ENCODE measurements at regions not wholly inside any gene's neighbourhood (a gene's known extent, or its start where the extent isn't known, plus 50 kb on each side); places are given as distances from the start of the nearest gene placed in this dataset.
A peak's percentile ranks its signal among the peaks of the same experiment; 100 is the strongest.

- Mint-ChIP-seq H3K4me3 (no peak overlapping the region), H3K27me3 (peaks cover 4% of the 10 kb centered on the region), H3K9me3 (no peaks in the 10 kb centered on the region), H3K4me1 (no peaks in the 10 kb centered on the region), H3K36me3 (no peaks in the 10 kb centered on the region), H3K27ac (no peak overlapping the region)
- DNase-seq: no peak
- CTCF ChIA-PET: no interaction called here
Observed at GRCh38 chr5:68450245-68450852, 234.8 kb downstream of the PIK3R1 start.

- Mint-ChIP-seq H3K27ac (no peak overlapping the region), H3K36me3 (no peaks in the 10 kb centered on the region), H3K27me3 (peaks cover 4% of the 10 kb centered on the region), H3K4me1 (no peaks in the 10 kb centered on the region), H3K4me3 (no peak overlapping the region), H3K9me3 (no peaks in the 10 kb centered on the region)
- CTCF ChIA-PET: no interaction called here
- DNase-seq: no peak
Observed at GRCh38 chr5:68452286-68452685, 236.7 kb downstream of the PIK3R1 start.

- Mint-ChIP-seq H3K27me3 (peaks cover 4% of the 10 kb centered on the region), H3K36me3 (no peaks in the 10 kb centered on the region), H3K9me3 (no peaks in the 10 kb centered on the region), H3K4me3 (no peak overlapping the region), H3K27ac (no peak overlapping the region), H3K4me1 (peaks cover 14% of the 10 kb centered on the region)
- CTCF ChIA-PET: no interaction called here
- no peak for DNase-seq
Observed at GRCh38 chr5:68454172-68454571, 238.6 kb downstream of the PIK3R1 start.

- Mint-ChIP-seq H3K27ac (no peak overlapping the region), H3K36me3 (no peaks in the 10 kb centered on the region), H3K27me3 (peaks cover 4% of the 10 kb centered on the region), H3K9me3 (no peaks in the 10 kb centered on the region), H3K4me1 (peaks cover 14% of the 10 kb centered on the region), H3K4me3 (no peak overlapping the region)
- no peak for DNase-seq
- CTCF ChIA-PET: interaction anchor here (2.1 kb wide), 1 partner anchor 168 kb away, joined by 6 read pairs; no protein-coding TSS in a partner anchor
Observed at GRCh38 chr5:68454766-68455165, 239.2 kb downstream of the PIK3R1 start.

GRCh38 chr5:68455216-68455615, 239.7 kb downstream of the PIK3R1 start:
- H3K27ac Mint-ChIP-seq: no peak overlapping the region
- H3K36me3 Mint-ChIP-seq: no peaks in the 10 kb centered on the region
- H3K4me3 Mint-ChIP-seq: no peak overlapping the region
- H3K4me1 Mint-ChIP-seq: peaks cover 16% of the 10 kb centered on the region
- CTCF ChIA-PET: interaction anchor here (2.1 kb wide), 1 partner anchor 168 kb away, joined by 6 read pairs; no protein-coding TSS in a partner anchor
- H3K27me3 Mint-ChIP-seq: peaks cover 4% of the 10 kb centered on the region
- H3K9me3 Mint-ChIP-seq: no peaks in the 10 kb centered on the region
- DNase-seq: no peak

GRCh38 chr5:68456756-68457217, 241.2 kb downstream of the PIK3R1 start:
- no peaks in the 10 kb centered on the region for H3K36me3 Mint-ChIP-seq
- no peak overlapping the region for H3K27ac Mint-ChIP-seq
- H3K27me3 Mint-ChIP-seq: peaks cover 4% of the 10 kb centered on the region
- CTCF ChIA-PET: interaction anchor here (2.1 kb wide), 1 partner anchor 170 kb away, joined by 6 read pairs; no protein-coding TSS in a partner anchor
- peaks cover 16% of the 10 kb centered on the region for H3K4me1 Mint-ChIP-seq
- H3K9me3 Mint-ChIP-seq: no peaks in the 10 kb centered on the region
- no peak overlapping the region for H3K4me3 Mint-ChIP-seq
- no peak for DNase-seq

GRCh38 chr5:68457285-68457684, 241.7 kb downstream of the PIK3R1 start:
- H3K27me3 Mint-ChIP-seq: peaks cover 4% of the 10 kb centered on the region
- DNase-seq: no peak

GRCh38 chr5:68458416-68459021, 243.0 kb downstream of the PIK3R1 start:
- H3K36me3 Mint-ChIP-seq: no peaks in the 10 kb centered on the region
- H3K4me1 Mint-ChIP-seq: peaks cover 16% of the 10 kb centered on the region
- no peak overlapping the region for H3K27ac Mint-ChIP-seq
- H3K4me3 Mint-ChIP-seq: no peak overlapping the region
- no peaks in the 10 kb centered on the region for H3K9me3 Mint-ChIP-seq
- H3K27me3 Mint-ChIP-seq: peaks cover 4% of the 10 kb centered on the region
- CTCF ChIA-PET: interaction anchor here (7.3 kb wide), 1 partner anchor 172 kb away, joined by 87 read pairs; no protein-coding TSS in a partner anchor
- peak; percentile 52 for DNase-seq

More at GRCh38 chr5:68457285-68457684, 241.7 kb downstream of the PIK3R1 start:
- Mint-ChIP-seq H3K9me3 (no peaks in the 10 kb centered on the region), H3K4me1 (peaks cover 16% of the 10 kb centered on the region), H3K4me3 (no peak overlapping the region), H3K36me3 (no peaks in the 10 kb centered on the region), H3K27ac (no peak overlapping the region)
- CTCF ChIA-PET: no interaction called here

GRCh38 chr5:68459093-68459809, 243.7 kb downstream of the PIK3R1 start:
- no peaks in the 10 kb centered on the region for H3K36me3 Mint-ChIP-seq
- no peaks in the 10 kb centered on the region for H3K27me3 Mint-ChIP-seq
- no peaks in the 10 kb centered on the region for H3K9me3 Mint-ChIP-seq
- CTCF ChIA-PET: interaction anchor here (0.9 to 7.3 kb wide), 2 partner anchors 22 to 172 kb away, joined by 3 to 87 read pairs; no protein-coding TSS in a partner anchor
- peaks cover 16% of the 10 kb centered on the region for H3K4me1 Mint-ChIP-seq
- H3K27ac Mint-ChIP-seq: no peak overlapping the region
- no peak overlapping the region for H3K4me3 Mint-ChIP-seq
- no peak for DNase-seq

- no peaks in the 10 kb centered on the region for H3K27me3 Mint-ChIP-seq
- no peaks in the 10 kb centered on the region for H3K36me3 Mint-ChIP-seq
Observed at GRCh38 chr5:68459810-68460139, 244.2 kb downstream of the PIK3R1 start.

GRCh38 chr5:68460147-68460798, 244.7 kb downstream of the PIK3R1 start:
- Mint-ChIP-seq H3K4me3 (no peak overlapping the region), H3K27me3 (no peaks in the 10 kb centered on the region), H3K27ac (no peak overlapping the region), H3K4me1 (peaks cover 16% of the 10 kb centered on the region), H3K36me3 (no peaks in the 10 kb centered on the region), H3K9me3 (no peaks in the 10 kb centered on the region)
- CTCF ChIA-PET: interaction anchor here (0.6 to 7.3 kb wide), 6 partner anchors 18 to 427 kb away, joined by 3 to 87 read pairs (median 4); no protein-coding TSS in a partner anchor
- DNase-seq: peak; percentile 55

More at GRCh38 chr5:68459810-68460139, 244.2 kb downstream of the PIK3R1 start:
- CTCF ChIA-PET: interaction anchor here (0.6 to 7.3 kb wide), 4 partner anchors 23 to 427 kb away, joined by 3 to 87 read pairs (median 4); no protein-coding TSS in a partner anchor
- DNase-seq: no peak
- Mint-ChIP-seq H3K27ac (no peak overlapping the region), H3K4me3 (no peak overlapping the region), H3K9me3 (no peaks in the 10 kb centered on the region), H3K4me1 (peaks cover 16% of the 10 kb centered on the region)

GRCh38 chr5:68463606-68464005, 248.1 kb downstream of the PIK3R1 start:
- no peak for DNase-seq
- Mint-ChIP-seq H3K4me3 (no peak overlapping the region), H3K36me3 (no peaks in the 10 kb centered on the region), H3K9me3 (no peaks in the 10 kb centered on the region), H3K27me3 (no peaks in the 10 kb centered on the region), H3K4me1 (peaks cover 7% of the 10 kb centered on the region), H3K27ac (no peak overlapping the region)
- CTCF ChIA-PET: interaction anchor here (0.7 to 7.3 kb wide), 6 partner anchors 15 to 210 kb away, joined by 3 to 87 read pairs (median 3); no protein-coding TSS in a partner anchor

GRCh38 chr5:68464424-68464823, 248.9 kb downstream of the PIK3R1 start:
- Mint-ChIP-seq H3K27ac (no peak overlapping the region), H3K4me1 (peaks cover 2% of the 10 kb centered on the region), H3K9me3 (no peaks in the 10 kb centered on the region), H3K4me3 (no peak overlapping the region), H3K36me3 (no peaks in the 10 kb centered on the region), H3K27me3 (peaks cover 4% of the 10 kb centered on the region)
- DNase-seq: no peak
- CTCF ChIA-PET: interaction anchor here (0.8 to 7.3 kb wide), 3 partner anchors 8 to 177 kb away, joined by 3 to 87 read pairs (median 3); no protein-coding TSS in a partner anchor

- Mint-ChIP-seq H3K4me3 (no peak overlapping the region), H3K36me3 (no peaks in the 10 kb centered on the region), H3K27me3 (peaks cover 4% of the 10 kb centered on the region), H3K9me3 (no peaks in the 10 kb centered on the region), H3K27ac (no peak overlapping the region), H3K4me1 (peaks cover under 1% of the 10 kb centered on the region)
- DNase-seq: peak; percentile 23
- CTCF ChIA-PET: interaction anchor here (0.8 to 7.3 kb wide), 3 partner anchors 9 to 178 kb away, joined by 3 to 87 read pairs (median 3); no protein-coding TSS in a partner anchor
Observed at GRCh38 chr5:68465133-68465532, 249.6 kb downstream of the PIK3R1 start.

Measured in activated naive CD4-positive, alpha-beta T cell treated with anti-CD3 and anti-CD28 coated beads, Interleukin-2, amount 10 ng/mL, durations not matched to agents 7 days and 5 days (primary cell).